Left kidney (tissue), 1 donor: ENCODE measurements at regions not wholly inside any gene's neighbourhood (a gene's known extent, or its start where the extent isn't known, plus 50 kb on each side); places are given as distances from the start of the nearest gene placed in this dataset.
"Not testable (repeated sequence)": the region's sequence is repeated elsewhere in the genome, so short reads cannot be mapped to it uniquely, and the experiment has no call there.

Experiments
- DNase-seq: peaks from one replicate; pipeline ENCODE4 v3.0.0-alpha.2; 2013

DNA sequence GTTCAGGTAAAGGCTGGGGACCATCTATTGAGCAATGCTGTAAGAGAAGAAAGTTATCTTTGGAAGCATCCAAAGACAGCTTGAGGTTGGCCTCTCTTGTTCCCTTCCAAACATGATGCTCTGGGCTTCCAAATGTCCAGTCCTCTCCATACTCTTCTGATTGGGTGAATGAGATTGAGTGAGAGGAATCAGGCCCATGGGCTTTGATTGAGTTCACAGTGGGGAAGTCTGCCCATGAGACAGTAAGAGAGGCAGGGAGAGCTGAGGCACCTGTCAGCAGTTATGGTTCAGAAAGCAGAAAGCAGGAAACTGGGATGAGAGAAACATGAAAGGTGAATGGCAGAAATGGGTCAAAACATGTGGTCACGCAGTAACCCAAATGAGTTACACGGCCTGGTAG lies 1006.9 kb downstream of the VRK1 start:
- DNase-seq: no peak

DNA sequence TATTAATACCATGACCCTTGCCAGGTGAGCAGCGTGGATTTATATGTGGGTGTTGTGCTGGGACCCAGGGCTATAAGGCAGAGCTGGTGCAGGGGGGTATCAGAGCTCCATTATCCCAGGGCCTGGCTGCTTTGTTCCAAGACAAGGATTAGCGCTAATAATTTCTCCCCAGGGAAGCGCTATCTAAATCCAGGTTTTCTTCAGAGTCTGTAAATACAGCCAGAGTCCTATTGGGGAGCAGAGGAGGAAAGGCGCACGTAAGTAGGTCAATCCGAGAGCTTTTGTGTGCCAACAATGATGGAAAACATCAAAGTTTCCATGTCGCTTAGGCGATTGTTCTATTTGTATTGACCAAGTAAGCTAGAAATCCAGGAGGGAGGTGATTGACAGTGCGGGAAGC lies 1009.7 kb downstream of the VRK1 start:
- no peak for DNase-seq

DNA sequence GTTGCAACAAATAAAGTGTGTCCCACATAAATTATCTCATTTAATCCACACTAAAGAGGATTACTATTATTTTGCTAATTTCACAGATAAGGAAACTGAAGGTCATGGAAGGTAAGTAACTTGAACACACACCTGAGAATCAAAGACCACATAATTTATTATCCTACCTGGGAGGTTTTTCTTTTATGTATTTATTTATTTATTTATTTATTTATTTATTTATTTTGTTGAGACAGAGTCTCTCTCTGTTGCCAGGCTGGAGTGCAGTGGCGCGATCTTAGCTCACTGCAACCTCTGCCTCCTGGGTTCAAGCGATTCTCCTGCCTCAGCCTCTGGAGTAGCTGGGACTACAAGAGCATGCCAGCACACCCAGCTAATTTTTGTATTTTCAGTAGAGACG lies 1011.4 kb downstream of the VRK1 start:
- not testable (repeated sequence) for DNase-seq

DNA sequence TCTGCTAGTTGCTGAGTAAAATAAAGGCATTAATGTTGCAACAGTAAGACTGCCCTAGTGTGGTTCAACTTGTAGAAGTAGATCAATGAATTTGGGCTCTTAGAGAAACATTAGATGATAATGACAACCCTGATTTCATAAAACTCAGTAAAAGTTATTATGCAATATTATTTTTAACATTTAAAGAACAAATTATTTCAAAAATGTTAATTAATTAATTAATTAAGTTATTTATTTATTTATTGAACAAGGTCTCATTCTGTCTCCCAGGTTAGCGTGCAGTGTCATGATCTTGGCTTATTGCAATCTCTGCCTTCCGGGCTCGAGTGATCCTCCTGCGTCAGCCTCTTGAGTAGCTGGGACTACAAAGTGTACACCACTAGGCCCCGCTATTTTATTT lies 1016.4 kb downstream of the VRK1 start:
- no peak for DNase-seq

DNA sequence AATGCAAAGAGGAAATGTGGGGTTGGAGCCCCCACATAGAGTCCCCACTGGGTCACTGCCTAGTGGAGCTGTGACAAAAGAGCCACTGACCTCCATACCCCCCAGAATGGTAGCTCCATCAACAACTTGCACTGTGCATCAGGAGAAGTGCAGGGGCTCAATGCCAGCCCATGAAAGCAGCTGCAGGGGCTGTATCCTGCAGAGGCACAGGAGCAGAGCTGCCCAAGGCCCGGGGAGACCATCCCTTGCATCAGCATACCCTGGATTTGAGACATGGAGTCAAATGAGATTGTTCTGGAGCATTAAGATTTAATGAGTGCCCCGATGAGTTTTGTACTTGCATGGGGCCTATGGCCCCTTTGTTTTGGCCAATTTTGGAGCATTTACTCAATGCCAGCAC lies 1023.6 kb downstream of the VRK1 start:
- no peak for DNase-seq

DNA sequence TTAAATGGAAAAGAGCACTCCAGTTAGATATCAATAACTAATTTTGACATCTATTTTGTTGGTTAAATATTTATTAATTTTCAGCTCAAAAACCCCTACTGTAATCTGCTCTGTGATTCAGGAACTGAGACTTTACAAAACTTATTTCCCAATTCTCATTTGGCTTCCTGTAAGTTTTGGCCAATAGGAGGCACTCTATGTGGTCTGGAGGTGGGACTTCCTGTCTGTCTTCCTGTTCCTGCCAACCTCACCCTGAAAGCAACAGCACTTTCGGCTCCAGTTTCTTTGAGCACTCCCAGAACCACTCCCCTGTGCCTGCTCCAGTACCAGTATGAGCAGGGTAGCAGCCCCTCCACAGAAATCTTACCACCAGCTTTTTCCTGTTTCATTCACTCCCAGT lies 1027.0 kb downstream of the VRK1 start:
- no peak for DNase-seq

DNA sequence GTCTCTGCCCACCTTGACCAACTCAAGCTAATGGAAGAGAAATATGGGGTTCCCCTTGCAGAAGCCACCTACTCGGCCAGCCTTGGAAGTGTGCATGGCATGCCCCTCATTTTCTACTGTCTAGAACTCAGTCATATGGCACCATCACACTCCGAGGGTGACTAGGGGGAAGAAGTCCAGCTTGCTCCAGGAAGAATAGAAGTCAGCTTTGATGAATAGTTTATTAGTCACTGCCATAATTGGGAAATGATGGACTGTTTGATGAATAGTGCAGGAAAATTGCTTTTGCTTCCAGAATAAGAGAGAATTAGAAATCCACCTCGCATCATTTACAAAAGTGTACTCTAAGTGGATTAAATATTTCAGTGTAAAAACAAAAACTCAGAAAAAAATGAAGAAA lies 1030.6 kb downstream of the VRK1 start:
- no peak for DNase-seq

DNA sequence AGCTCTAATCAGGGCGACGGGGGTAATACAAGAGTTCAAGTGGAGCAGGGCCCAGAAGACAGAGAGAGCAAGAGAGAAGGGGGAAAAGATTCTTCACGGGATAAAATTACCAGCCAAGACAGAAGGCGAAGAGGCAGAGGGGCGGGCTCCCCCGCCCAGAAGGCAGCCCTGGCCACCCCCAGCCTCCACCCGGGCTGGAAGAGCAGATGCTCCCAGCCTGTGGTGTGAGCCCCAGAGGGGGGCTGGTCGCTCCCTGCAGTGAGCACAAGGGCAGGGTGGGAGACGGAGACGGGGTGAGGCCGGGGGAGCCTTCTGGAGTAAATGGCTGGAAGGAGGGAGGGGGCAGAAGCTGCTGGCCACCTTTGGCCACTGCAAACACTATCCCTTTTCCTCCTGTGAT lies 1035.6 kb downstream of the VRK1 start:
- DNase-seq: no peak

DNA sequence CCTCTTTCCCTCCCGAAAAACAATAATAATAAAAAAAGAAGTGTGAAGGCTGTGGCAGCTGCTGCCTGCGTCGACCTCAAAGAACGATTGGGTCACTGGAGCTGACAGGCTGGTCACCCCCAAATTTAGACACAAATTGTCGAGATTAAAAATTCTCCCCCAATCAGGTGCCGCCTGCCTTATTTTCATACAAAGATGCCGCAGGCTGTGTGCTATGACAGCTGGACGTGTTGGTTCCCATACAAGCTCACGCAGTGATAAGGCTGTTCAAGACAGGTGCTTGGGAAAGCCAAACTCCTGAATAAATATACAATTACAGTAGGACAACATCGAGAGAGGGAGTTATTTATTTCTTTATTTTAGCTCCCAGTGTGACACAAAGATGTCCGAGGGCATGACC lies 1041.8 kb downstream of the VRK1 start:
- no peak for DNase-seq

DNA sequence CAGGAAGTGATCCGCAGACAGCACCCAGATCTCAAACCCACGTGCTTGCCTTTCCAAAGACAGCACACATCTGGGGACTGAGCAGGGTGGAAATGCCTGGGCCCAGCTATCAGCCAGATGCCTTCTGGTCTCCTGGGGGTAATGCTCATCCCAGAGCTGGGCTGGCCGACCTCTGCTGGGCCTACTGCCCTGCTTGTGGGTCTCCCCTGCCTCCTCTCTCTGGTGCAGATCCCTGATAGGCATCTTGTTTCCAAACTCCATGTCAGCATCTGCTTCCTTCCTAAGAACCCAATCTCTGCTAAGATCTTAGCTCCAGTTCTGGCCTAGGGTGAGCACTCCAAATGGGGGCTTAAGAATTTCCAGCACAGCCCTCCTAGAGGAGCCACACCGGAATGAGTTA lies 1043.0 kb downstream of the VRK1 start:
- DNase-seq: no peak

DNA sequence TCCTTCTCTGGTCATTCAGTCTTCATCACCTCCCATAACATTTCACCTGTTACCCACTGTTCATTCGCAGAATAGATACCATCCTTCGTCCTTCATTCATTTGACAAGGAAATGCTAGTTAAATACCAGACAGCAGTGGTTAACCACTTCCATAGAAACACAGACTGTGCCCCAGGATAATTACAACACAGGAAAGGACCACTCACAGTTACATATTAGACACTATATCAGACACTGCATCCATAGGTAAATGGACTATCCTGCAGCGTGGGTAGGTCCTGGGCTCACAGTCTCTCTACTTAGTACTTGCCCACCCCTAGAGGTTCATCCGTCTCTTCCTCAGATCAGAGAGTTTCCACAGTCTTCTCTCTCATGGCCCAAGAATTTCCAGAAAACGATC lies 1044.6 kb downstream of the VRK1 start:
- DNase-seq: no peak

DNA sequence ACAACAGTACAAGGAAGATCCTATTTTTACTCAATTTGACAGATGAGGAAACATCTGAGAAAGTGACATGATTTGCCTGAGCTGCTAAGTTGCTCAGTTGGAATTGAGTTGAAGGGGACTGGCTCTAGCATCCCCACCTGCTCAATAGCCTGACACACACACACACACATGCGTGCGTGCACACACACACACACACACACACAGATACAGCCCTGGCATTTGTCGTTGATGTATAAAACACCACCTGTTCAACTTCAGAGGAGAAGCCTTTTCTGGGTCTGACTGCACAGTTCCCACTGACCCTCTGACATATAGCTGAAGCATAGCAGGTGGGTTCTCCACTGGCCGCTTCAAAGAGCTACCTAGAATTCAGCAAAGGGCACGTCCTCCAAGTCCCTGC lies 1045.9 kb downstream of the VRK1 start:
- no peak for DNase-seq

DNA sequence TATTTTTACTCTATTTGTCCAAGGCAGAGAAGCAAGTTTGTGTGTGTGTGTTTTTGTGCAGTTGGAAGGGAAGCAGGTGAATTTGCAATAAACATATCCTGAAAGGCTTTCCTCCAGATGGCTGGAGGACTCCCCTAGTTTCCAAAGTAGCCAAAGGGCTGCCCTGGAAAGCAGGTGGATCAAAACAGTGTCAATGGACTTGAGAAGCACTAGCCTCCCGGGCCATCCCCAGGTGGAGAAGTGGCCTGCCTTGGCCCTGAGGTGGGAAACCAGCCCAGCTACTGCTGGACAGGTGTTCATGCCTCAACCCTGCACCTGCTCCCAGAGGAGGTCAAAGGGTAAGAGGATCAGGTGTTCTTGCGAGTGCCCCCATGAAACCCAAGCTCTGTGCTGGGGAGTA lies 1046.9 kb downstream of the VRK1 start:
- no peak for DNase-seq

DNA sequence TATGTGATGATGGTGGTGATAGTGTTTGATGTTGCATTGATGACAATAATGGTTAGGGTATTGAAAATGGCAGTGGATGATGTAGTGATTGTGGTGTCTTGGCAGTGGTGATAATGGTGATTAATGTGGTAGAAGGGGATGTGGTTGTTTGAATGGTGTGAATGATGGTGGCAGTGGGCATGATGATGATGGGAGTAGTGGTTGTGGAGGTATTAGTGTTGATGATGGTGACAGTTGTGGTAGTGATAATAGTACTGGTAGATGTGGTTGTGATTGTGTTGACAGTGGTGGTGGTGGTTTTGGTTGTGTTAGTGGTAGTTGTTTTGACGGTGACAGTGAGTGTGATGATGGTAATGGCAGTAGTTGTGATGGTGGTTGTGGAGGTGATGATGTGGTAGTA lies 1049.0 kb downstream of the VRK1 start:
- DNase-seq: no peak

DNA sequence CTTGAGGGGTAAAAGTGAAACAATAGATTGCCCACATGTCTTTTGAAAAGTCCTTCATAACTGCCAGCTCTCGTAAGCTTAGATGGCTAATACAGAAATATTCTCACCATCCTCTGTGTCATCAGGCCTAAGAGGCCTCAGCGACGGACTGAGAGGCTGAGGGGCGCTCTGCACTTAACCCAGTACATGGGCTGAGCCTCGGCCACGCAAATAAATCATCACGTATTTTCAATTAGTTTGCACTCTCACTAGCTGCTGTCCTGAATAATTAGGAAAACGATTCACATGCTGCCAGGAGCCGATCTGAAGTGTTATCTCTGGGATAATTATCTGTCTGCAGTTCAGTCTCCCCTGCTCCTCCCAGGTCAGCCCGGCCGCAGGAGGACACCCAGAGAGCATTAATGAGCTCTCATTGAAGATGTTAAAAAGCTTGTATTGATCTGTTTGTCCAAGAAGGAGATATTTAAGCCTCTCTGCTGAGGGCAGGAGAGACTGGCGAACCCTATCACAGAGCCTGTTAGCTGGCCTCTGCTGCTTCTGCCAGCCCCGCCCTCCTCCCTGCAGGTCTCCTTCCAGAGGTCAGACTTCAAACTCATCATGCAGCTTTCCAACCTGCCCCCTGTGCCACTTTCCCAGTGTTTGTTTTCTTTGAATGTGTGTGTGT lies 1051.3 kb downstream of the VRK1 start:
- DNase-seq: peak; percentile 22

DNA sequence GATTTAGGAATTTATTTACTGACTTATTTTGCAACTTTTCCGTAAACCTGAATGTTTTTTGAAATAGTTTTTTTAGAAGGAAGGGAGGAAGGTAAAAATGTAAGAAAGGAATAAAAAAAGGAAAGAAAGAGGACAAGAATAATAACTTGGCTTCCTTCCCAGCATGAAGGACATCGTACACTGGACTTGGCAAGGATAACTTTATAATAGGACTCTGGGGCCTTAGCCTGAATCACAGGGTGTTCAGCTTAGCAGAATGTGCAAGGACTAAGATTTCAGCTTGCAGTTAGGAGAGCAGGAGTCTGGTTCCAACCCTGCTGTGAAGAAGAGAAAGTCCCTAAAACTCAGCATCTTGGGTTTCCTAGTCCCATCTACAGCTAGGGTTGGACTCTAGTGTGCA lies 1053.3 kb downstream of the VRK1 start:
- DNase-seq: no peak

DNA sequence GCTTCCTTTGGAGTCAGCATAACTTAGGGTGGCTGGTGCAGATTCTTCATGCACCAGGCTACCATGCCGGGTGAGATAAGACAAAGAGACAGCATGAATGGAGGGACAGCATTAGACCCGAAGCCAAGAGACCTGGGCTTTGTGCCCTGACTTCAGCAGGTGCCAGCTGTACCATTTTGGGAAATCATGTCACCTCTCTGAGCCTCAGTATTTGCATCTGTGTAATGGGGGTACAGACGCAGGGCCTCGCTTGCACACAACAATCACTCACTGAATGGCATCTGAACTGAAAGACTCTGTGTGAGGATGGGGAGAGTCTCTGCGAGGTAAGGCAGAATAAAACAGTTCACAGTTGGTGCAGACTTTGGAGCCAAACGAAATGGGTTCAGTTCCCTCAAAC lies 1053.7 kb downstream of the VRK1 start:
- DNase-seq: no peak

DNA sequence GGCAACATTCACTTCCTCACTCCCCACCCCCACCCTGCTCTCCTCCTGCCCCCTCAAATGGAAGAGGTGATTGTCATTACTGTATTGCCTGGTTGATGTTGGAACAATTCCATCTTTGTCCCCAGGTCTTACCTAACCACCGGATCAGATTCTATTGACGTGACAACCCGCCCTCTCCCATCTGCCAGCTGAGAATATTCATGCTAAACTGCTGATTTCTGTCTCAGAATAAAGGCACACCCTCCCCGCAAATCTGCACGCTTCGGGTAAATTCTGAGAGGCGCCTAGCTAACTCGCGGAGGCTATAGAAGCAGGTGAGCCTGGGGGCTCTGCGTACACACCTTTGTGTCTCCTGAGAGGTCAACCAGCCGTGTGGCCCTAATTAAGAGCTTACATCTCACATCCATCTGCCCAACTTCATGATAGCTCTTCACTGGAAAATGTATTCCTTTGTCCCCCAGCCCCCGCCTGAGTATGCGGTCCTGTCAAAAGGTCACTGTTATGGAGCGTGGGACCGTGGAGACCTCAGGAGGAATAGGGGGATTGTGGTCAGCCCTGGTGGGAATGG lies 1054.3 kb downstream of the VRK1 start:
- DNase-seq: no peak

DNA sequence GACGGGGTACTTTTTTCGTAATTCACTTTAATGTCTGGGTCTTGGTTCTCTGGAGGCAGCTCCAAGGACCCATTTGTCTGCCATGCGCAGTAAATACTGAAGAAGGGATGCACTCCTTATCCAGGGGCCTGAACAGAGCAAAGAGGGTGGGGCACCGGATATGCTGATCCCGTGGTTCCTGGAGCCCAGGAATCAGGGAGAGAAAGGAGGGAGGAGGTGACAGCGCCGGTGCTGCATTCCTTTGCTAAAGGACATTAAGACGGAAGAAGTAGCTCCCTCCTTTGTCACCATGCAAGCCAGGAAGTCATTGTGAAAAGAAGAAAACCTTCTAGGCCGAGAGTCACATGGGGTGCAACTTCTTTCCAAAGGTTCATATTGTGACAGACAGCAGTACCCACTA lies 1057.7 kb downstream of the VRK1 start:
- DNase-seq: no peak

DNA sequence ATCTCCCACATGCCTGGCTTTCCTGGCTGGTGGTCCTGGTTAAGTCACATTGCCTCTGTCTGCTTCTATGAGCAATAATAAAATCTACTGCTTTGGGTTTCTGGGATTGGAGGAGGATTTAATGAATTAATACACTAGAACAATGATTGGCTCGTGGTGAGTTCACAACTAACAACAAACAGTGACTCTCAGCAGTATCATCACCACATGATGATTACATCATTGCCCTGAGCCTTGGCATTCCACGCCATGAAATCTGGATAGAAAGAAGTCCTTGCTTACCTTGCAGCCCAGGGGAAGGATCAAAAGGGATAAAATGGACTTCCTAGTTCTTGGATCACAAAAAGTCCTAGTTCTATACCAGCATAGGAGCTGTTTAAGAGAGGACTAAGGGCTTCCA lies 1069.0 kb downstream of the VRK1 start:
- DNase-seq: no peak

DNA sequence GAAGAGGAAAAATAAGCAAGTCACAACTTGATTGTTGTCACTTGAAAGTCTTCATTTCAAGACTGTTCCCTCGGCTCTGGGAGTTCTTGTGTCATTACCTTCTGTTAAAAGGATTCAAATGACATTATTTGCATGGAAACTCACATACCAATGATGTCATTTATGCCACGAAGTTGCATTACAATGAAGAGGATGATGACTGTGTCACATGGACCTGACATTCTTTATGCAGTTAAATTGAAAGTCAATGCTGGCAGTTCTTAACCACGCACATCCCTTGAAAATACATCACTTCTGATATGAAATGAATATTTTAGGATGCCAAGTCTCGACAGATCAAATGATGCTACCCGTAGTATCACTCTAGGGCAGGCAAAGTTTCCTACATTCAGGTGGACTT lies 1069.5 kb downstream of the VRK1 start:
- no peak for DNase-seq

DNA sequence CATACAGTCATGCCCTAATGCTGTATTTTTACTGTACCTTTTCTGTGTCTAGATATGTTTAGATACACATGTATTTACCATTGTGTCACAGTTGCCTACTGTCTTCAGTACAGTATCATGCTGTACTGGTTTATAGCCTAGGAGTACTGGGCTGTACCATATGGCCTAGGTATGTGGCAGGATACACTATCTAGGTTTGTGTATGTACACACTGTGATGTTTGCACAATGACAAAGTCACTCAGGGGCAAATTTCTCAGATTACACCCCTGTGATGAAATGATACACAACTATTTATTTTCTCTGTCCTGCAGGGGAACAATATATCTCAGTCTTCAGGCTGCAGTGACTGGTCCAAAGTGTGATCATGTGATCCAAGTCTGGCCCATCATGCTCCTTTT lies 1076.1 kb downstream of the VRK1 start:
- DNase-seq: no peak

DNA sequence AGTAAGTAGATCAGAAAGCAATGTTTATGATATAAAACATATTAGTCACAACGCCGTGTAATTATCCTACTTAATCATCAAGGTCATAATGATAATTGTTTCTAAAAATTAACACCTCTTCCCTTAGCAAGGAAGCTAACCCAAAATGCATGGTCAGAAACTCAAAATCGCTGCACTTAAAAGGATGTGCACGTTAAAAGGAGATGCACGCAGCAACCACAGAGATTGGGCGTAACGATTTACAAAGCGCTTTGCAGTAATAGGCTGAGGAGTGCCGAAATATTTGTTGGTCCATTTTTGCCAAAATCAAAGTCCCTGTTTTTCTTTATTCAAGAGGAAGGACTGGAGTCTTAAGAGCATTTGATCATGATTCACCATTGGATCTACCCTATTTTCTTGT lies 1077.2 kb downstream of the VRK1 start:
- DNase-seq: no peak

DNA sequence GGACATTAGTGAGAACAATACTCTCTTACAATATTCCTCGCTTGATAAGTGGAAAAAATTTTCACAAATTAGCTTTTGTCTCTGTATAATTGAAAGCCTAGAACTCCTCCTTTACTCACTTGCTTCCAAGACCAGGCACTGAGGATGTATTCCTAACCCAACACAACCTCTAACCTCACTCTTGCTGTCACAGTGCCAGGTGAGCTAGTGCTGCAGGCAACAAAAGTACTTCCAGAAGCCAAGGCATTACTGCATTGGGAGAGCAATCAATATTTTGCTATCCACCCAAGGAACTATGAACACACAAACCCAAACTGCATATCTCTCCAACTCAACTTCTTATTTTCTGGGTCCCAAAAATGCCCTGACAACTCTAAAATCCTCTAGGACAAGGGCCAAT lies 1081.0 kb downstream of the VRK1 start:
- DNase-seq: no peak

DNA sequence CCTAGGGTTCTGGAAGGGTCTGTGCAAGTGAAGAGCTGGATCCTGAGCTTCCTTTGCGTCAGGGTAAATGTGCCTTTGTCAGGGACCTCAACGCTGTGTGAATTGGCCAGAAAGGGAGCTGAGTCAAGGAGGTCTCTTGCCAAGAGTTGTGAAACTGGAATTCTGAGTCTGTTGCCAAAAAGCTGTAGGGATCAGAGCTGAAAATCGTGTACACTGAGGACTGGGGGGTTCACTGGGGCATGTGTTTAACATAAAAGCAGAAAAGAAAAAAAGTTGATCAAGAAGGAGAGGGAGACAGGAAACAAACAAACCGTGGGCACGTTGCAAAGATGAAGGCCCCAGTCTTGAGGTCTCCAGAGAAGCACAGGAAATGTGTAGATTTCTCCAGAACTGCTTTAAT lies 1081.5 kb downstream of the VRK1 start:
- no peak for DNase-seq
